Left ventricle myocardium inferior (tissue), 1 donor: ENCODE measurements at regions not wholly inside any gene's neighbourhood (a gene's known extent, or its start where the extent isn't known, plus 50 kb on each side); places are given as distances from the start of the nearest gene placed in this dataset.
"Not testable (repeated sequence)": the region's sequence is repeated elsewhere in the genome, so short reads cannot be mapped to it uniquely, and the experiment has no call there.

ENCODE experiments used
- DNase-seq: peaks from one replicate; pipeline ENCODE4 v3.0.0-alpha.2; 2020
- H3K27ac ChIP-seq: fragments of 200-600 bp; replicated peaks from 2 replicates; pipeline ENCODE4 v1.8.0; 2021
- H3K27me3 ChIP-seq: fragments of 200-600 bp; 2 replicates; pipeline ENCODE4 v1.8.0; 2021; ENCODE audit warnings: low read depth
- H3K36me3 ChIP-seq: fragments of 200-600 bp; 2 replicates; pipeline ENCODE4 v1.8.0; 2021
- H3K4me1 ChIP-seq: fragments of 200-600 bp; 2 replicates; pipeline ENCODE4 v1.8.0; 2021
- H3K4me3 ChIP-seq: fragments of 200-600 bp; 2 replicates; pipeline ENCODE4 v1.8.0; 2021; ENCODE audit warnings: mild to moderate bottlenecking, moderate library complexity
- H3K9me3 ChIP-seq: fragments of 200-600 bp; replicated peaks from 2 replicates; pipeline ENCODE4 v1.8.0; 2021
- CTCF ChIP-seq: fragments of 200-600 bp; IDR thresholded peaks from 2 replicates; pipeline ENCODE4 v1.8.0; 2021; ENCODE audit warnings: antibody characterized with exemption, mild to moderate bottlenecking, borderline replicate concordance
- intact Hi-C: fragments of 100-400 bp; cut with micrococcal nuclease; formaldehyde crosslinking; loops from one replicate; pipeline ENCODE4 v1.11.0; 2022
- donor health status: DM: no; HTN: yes; CAD: no; lungs with severe emphysema.

DNA sequence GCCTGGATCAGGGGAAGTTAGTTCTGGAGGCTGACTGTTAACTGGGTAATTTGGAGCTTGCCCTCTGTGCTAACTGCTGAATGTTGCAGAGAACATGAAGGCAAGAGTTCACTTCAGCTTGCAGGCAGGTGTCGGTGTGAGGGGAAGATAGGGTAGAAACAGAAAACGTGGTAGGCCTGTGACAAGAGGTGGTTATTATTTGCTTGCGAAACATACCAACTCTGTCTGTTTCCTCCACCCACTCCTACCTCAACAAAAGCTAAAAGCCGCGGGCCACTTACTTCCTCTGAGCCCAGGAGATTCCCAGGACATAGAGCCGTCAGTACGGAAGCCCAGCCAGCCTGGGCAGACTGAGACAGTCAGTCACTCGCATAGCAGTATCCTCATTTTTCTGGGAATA, 119.2 kb upstream of the ABCC4 start:
- TF ChIP-seq CTCF: no peak
- DNase-seq: no peak
- H3K4me1 ChIP-seq: no peaks in the 10 kb centered on the region
- no peak overlapping the region for H3K27ac ChIP-seq
- H3K27me3 ChIP-seq: peaks cover 20% of the 10 kb centered on the region
- peaks cover 3% of the 10 kb centered on the region for H3K9me3 ChIP-seq
- H3K36me3 ChIP-seq: no peaks in the 10 kb centered on the region
- H3K4me3 ChIP-seq: no peak overlapping the region
- intact Hi-C loops: no loop called here

DNA sequence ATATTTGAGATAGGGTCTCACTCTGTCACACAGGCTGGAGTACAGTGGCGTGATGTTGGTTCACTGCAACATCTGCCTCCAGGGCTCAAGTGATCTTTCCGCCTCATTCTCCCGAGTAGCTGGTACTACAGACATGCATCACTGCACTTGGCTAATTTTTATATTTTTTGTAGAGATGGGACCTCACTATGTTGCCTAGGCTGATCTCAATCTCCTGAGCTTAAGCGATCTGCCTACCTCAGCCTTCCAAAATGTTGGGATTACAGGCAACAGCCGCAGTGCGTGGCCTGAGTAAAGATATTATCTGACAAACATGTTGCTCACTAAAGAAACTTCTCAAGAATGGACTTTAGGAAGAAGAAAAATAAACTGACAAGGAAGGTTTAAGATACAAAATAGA, 125.4 kb upstream of the ABCC4 start:
- no peaks in the 10 kb centered on the region for H3K9me3 ChIP-seq
- H3K4me1 ChIP-seq: no peaks in the 10 kb centered on the region
- intact Hi-C loops: no loop called here
- H3K27me3 ChIP-seq: peaks cover 6% of the 10 kb centered on the region
- H3K27ac ChIP-seq: no peak overlapping the region
- H3K36me3 ChIP-seq: no peaks in the 10 kb centered on the region
- H3K4me3 ChIP-seq: no peak overlapping the region
- no peak for DNase-seq
- TF ChIP-seq CTCF: no peak

GRCh38 chr13:95430525-95430924, 122.0 kb upstream of the CLDN10 start:
- H3K27ac ChIP-seq, H3K4me3 ChIP-seq, H3K36me3 ChIP-seq, DNase-seq, intact Hi-C loops, H3K4me1 ChIP-seq, H3K9me3 ChIP-seq, H3K27me3 ChIP-seq: not testable (repeated sequence)

DNA sequence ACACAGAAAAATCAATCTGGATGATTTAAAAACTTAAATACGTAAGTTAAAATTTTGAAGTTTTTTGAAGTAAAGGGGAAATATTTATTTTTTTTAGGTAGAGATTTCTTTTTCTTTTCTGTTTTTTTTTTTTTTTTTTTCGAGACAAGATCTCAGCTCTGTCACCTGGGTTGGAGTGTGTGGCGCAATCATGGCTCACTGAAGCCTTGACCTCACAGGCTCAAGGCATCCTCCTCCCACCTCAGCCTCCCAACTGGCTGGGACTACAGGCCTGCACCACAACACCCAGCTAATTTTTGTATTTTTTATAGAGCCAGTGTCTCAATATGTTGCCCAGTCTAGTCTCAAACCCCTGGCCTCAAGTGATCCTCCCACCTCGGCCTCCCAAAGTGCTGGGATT, 120.4 kb upstream of the CLDN10 start:
- no peak overlapping the region for H3K27ac ChIP-seq
- H3K27me3 ChIP-seq: peaks cover 6% of the 10 kb centered on the region
- H3K36me3 ChIP-seq: no peaks in the 10 kb centered on the region
- no peaks in the 10 kb centered on the region for H3K9me3 ChIP-seq
- no peaks in the 10 kb centered on the region for H3K4me1 ChIP-seq
- no peak for DNase-seq
- no peak overlapping the region for H3K4me3 ChIP-seq
- TF ChIP-seq CTCF: no peak
- intact Hi-C loops: no loop called here

- H3K36me3 ChIP-seq: no peaks in the 10 kb centered on the region
- TF ChIP-seq CTCF: no peak
- intact Hi-C loops: no loop called here
Observed at GRCh38 chr13:95433537-95433936, 119.0 kb upstream of the CLDN10 start.

DNA sequence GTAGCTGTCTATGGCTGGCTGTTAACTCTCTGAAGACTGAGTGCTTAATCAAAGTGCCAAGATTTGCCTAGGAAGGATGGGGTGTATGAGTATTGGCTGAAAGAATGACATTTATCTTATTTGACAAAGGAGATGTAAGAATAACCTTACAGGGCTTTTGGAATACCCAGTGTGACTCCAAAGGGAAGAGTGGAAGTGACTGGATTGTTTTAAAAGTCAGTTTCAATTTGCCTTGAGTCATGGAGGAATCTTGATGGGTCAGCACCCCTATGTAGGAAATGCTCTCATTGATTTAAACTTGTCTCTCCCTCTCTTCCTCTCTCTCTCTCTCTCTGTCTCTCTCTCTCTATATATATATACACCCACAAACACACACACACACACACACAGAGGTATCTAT, 118.4 kb upstream of the CLDN10 start:
- H3K9me3 ChIP-seq: no peaks in the 10 kb centered on the region
- H3K36me3 ChIP-seq: no peaks in the 10 kb centered on the region
- H3K27me3 ChIP-seq: peaks cover 6% of the 10 kb centered on the region
- intact Hi-C loops: no loop called here
- no peak overlapping the region for H3K4me3 ChIP-seq
- DNase-seq: no peak
- no peak overlapping the region for H3K27ac ChIP-seq
- no peak for TF ChIP-seq CTCF
- peaks cover 10% of the 10 kb centered on the region for H3K4me1 ChIP-seq

More at GRCh38 chr13:95433537-95433936, 119.0 kb upstream of the CLDN10 start:
- Histone ChIP-seq H3K4me1 (peaks cover 7% of the 10 kb centered on the region), H3K4me3 (no peak overlapping the region), H3K27me3 (peaks cover 6% of the 10 kb centered on the region), H3K27ac (no peak overlapping the region), H3K9me3 (no peaks in the 10 kb centered on the region)
- DNase-seq: no peak
